Endodermal cell (in vitro differentiated cells): ENCODE measurements at regions not wholly inside any gene's neighbourhood (a gene's known extent, or its start where the extent isn't known, plus 50 kb on each side); places are given as distances from the start of the nearest gene placed in this dataset.

Experiments
- DNase-seq: peaks from one replicate; pipeline ENCODE4 v3.0.0-alpha.2; 2017
- H3K27ac ChIP-seq: 2 replicates; pipeline ENCODE4 v1.5.1; 2013; ENCODE audit warnings: mild to moderate bottlenecking, low read depth, low read length, moderate library complexity
- H3K27me3 ChIP-seq: 2 replicates; pipeline ENCODE4 v1.6.1; 2013; ENCODE audit warnings: mild to moderate bottlenecking, low read length, moderate library complexity; ENCODE audit not compliant: insufficient read depth, control insufficient read depth, poor library complexity, severe bottlenecking
- H3K36me3 ChIP-seq: 2 replicates; pipeline ENCODE4 v1.7.0; 2013; ENCODE audit warnings: mild to moderate bottlenecking, low read length, moderate library complexity; ENCODE audit not compliant: control insufficient read depth, insufficient read depth
- H3K4me1 ChIP-seq: one replicate; pipeline ENCODE4 v1.7.0; 2013; ENCODE audit warnings: low read length; ENCODE audit not compliant: control insufficient read depth, insufficient read depth
- H3K4me3 ChIP-seq: 2 replicates; pipeline ENCODE4 v1.5.1; 2013; ENCODE audit warnings: mild to moderate bottlenecking, low read length, moderate library complexity
- H3K9ac ChIP-seq: 2 replicates; pipeline ENCODE4 v1.6.1; 2013; ENCODE audit warnings: mild to moderate bottlenecking, low read length, moderate library complexity; ENCODE audit not compliant: poor library complexity, severe bottlenecking; ENCODE audit errors: extremely low read depth
- H3K9me3 ChIP-seq: 2 replicates; pipeline ENCODE4 v1.6.1; 2013; ENCODE audit warnings: mild to moderate bottlenecking, low read length, moderate library complexity; ENCODE audit not compliant: control insufficient read depth
- H3K27ac Mint-ChIP-seq: 2 replicates; pipeline ENCODE4 v1.8.0; 2020; ENCODE audit warnings: mixed read lengths
- H3K27me3 Mint-ChIP-seq: 2 replicates; pipeline ENCODE4 v1.8.0; 2021; ENCODE audit warnings: mild to moderate bottlenecking, mixed read lengths; ENCODE audit not compliant: insufficient read depth
- H3K36me3 Mint-ChIP-seq: 2 replicates; pipeline ENCODE4 v1.8.0; 2020; ENCODE audit warnings: low read depth, mixed read lengths
- H3K4me1 Mint-ChIP-seq: 2 replicates; pipeline ENCODE4 v1.8.0; 2020; ENCODE audit warnings: mixed read lengths
- H3K4me3 Mint-ChIP-seq: 2 replicates; pipeline ENCODE4 v1.8.0; 2020; ENCODE audit warnings: mild to moderate bottlenecking, moderate library complexity, mixed read lengths
- H3K9me3 Mint-ChIP-seq: 2 replicates; pipeline ENCODE4 v1.8.0; 2020; ENCODE audit warnings: mild to moderate bottlenecking, mixed read lengths
- WGBS, 2 experiments: methylation state at CpG; one replicate each; pipeline versions ENCODE4 v1.1.5 to v1.1.7; 2013; ENCODE audit warnings: missing lambda C conversion rate in 2 of 2, mixed read lengths in 1 of 2; ENCODE audit not compliant: insufficient coverage in 1 of 2, insufficient read length in 1 of 2; 5-methylcytosine and 5-hydroxymethylcytosine counted together
- TF ChIP-seq, protein P1 (sequence below): fragments of 200-600 bp; sonication (generic); conservative IDR thresholded peaks from 2 replicates; pipeline ENCODE4 v1.5.0; 2021; ENCODE audit warnings: antibody characterized with exemption, mild to moderate bottlenecking

- Histone ChIP-seq H3K9me3 (no peaks in the 10 kb centered on the region), H3K9ac (no peak overlapping the region), H3K4me3 (no peak overlapping the region), H3K4me1 (no peaks in the 10 kb centered on the region), H3K27ac (no peak overlapping the region), H3K27me3 (no peaks in the 10 kb centered on the region), H3K36me3 (no peaks in the 10 kb centered on the region)
- DNase-seq, result no peak
- TF ChIP-seq, protein P1, sequence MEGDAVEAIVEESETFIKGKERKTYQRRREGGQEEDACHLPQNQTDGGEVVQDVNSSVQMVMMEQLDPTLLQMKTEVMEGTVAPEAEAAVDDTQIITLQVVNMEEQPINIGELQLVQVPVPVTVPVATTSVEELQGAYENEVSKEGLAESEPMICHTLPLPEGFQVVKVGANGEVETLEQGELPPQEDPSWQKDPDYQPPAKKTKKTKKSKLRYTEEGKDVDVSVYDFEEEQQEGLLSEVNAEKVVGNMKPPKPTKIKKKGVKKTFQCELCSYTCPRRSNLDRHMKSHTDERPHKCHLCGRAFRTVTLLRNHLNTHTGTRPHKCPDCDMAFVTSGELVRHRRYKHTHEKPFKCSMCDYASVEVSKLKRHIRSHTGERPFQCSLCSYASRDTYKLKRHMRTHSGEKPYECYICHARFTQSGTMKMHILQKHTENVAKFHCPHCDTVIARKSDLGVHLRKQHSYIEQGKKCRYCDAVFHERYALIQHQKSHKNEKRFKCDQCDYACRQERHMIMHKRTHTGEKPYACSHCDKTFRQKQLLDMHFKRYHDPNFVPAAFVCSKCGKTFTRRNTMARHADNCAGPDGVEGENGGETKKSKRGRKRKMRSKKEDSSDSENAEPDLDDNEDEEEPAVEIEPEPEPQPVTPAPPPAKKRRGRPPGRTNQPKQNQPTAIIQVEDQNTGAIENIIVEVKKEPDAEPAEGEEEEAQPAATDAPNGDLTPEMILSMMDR, result no peak
- WGBS, 2 experiments, result 88 to 100% methylated on average over 1 to 5 of the region's 5 CpGs
- H3K27me3 Mint-ChIP-seq, result no peaks in the 10 kb centered on the region
- H3K27ac Mint-ChIP-seq, result no peak overlapping the region
- no peak overlapping the region for H3K4me3 Mint-ChIP-seq
- H3K36me3 Mint-ChIP-seq, result no peaks in the 10 kb centered on the region
- no peaks in the 10 kb centered on the region for H3K4me1 Mint-ChIP-seq
- no peaks in the 10 kb centered on the region for H3K9me3 Mint-ChIP-seq
Measured at GRCh38 chr5:2888520-2889060, 137.1 kb upstream of the IRX2 start.

DNA sequence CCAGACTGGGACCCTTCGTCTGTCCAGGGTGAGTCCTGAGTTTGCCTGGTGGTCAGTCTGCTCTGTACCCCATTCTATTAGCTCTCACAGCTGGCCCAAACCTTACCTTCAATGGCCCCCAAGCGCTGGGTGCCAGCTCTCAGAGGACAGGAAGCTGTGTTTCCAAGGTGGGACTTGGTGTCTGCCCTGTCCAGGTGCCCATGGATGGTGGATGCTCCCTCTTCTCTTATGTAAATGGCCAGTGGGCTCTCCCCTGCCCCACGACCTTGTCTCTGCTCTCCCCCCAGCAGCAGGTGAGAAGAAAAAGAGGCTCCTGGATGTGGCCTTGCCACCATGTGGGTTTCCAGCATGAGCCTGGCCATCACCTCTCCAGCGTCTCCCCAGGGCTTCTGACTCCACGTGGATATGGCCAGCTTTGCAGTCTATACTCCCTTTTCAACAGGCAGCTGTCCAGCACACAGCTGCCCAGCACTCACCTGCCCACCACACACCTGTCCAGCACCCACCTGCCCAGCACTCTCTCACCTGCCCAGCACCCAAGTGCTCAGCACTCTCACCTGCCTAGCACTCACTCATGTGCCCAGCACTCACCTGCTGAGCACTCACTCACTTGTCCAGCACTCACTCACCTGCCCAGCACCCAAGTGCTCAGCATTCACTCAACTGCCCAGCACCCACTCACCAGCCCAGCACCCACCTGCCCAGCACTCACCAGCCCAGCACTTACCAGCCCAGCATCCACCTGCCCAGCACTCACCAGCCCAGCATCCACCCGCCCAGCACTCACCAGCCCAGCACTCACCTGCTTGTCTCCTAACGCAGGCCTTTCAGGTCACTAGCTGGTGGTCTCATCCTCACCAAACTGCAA is 136.2 kb upstream of the IRX2 start:
- DNase-seq, result peak; percentile 33
- Histone ChIP-seq H3K9ac (no peak overlapping the region), H3K36me3 (no peaks in the 10 kb centered on the region), H3K27me3 (no peaks in the 10 kb centered on the region), H3K4me1 (no peaks in the 10 kb centered on the region), H3K27ac (no peak overlapping the region), H3K9me3 (no peaks in the 10 kb centered on the region), H3K4me3 (no peak overlapping the region)
- no peak overlapping the region for H3K27ac Mint-ChIP-seq
- TF ChIP-seq, protein P1, result no peak
- no peaks in the 10 kb centered on the region for H3K9me3 Mint-ChIP-seq
- WGBS, 2 experiments, result 85 to 86% methylated on average over 5 to 7 of the region's 7 CpGs
- no peaks in the 10 kb centered on the region for H3K27me3 Mint-ChIP-seq
- H3K4me3 Mint-ChIP-seq, result no peak overlapping the region
- H3K4me1 Mint-ChIP-seq, result no peaks in the 10 kb centered on the region
- H3K36me3 Mint-ChIP-seq, result no peaks in the 10 kb centered on the region

DNA sequence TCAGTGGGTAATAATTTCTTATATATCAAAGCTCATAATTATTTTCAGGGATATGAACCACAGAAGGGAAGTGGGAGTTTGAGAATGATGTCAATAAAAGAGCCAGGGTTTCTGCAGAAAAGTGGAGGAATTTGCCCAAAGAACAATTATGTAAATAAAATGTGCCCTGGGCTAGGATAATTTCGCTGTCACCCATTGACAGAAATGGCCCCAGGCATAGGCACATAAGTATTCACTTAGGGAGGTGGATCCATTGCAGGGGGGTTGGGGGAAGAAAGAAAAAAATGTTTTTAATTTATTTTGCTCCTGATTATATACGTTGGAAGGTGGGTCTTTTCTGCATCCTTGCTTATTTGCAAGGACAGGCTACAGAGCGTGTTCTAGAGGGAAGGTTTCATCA is 135.1 kb upstream of the IRX2 start:
- Histone ChIP-seq H3K4me3 (no peak overlapping the region), H3K36me3 (no peaks in the 10 kb centered on the region), H3K27ac (no peak overlapping the region), H3K9me3 (no peaks in the 10 kb centered on the region), H3K4me1 (no peaks in the 10 kb centered on the region), H3K9ac (no peak overlapping the region), H3K27me3 (no peaks in the 10 kb centered on the region)
- Mint-ChIP-seq H3K9me3 (no peaks in the 10 kb centered on the region), H3K27ac (no peak overlapping the region), H3K4me1 (no peaks in the 10 kb centered on the region), H3K36me3 (no peaks in the 10 kb centered on the region), H3K4me3 (no peak overlapping the region), H3K27me3 (no peaks in the 10 kb centered on the region)
- TF ChIP-seq, protein P1, result no peak
- no peak for DNase-seq
- 79 to 81% methylated on average over 2 to 3 of the region's 3 CpGs for WGBS, 2 experiments
